NB4 (cell line): ENCODE measurements at regions not wholly inside any gene's neighbourhood (a gene's known extent, or its start where the extent isn't known, plus 50 kb on each side); places are given as distances from the start of the nearest gene placed in this dataset.

Experiments
- MYC ChIP-seq: IDR thresholded peaks from 2 replicates; pipeline ENCODE4 v1.6.1; 2011; ENCODE audit warnings: low read depth, low read length
- POLR2A ChIP-seq: IDR thresholded peaks from 2 replicates; pipeline ENCODE4 v1.6.1; 2011; ENCODE audit warnings: mild to moderate bottlenecking; ENCODE audit not compliant: insufficient read length; ENCODE audit errors: extremely low read depth
- TF ChIP-seq, protein P1 (sequence below): IDR thresholded peaks from one replicate; pipeline ENCODE4 v1.5.1; 2012; ENCODE audit warnings: low read depth, low read length
- TF ChIP-seq, protein P2 (sequence below): IDR thresholded peaks from 2 replicates; pipeline ENCODE4 v1.6.1; 2011; ENCODE audit warnings: low read depth, low read length

DNA sequence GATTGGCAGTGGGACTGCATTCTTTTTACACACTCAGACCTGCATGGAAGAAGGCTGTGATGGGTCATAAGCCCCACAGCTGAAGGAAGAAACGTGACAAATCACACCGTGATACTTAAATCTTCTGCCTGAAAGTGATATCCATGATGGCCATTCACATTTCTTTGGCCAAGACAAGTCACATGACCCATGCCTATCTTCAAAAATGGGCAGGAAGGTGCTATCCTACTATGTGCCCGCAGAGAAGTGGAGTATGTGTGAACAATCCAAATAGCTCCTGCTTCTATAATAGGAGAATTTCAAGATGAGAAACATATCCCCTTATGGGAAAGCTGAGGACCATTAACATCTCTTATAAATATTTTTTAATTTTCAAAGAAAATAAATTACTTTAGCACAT, 56.6 kb upstream of the TEAD1 start:
- TF ChIP-seq POLR2A (no peak), MYC (no peak)
- TF ChIP-seq, protein P1, sequence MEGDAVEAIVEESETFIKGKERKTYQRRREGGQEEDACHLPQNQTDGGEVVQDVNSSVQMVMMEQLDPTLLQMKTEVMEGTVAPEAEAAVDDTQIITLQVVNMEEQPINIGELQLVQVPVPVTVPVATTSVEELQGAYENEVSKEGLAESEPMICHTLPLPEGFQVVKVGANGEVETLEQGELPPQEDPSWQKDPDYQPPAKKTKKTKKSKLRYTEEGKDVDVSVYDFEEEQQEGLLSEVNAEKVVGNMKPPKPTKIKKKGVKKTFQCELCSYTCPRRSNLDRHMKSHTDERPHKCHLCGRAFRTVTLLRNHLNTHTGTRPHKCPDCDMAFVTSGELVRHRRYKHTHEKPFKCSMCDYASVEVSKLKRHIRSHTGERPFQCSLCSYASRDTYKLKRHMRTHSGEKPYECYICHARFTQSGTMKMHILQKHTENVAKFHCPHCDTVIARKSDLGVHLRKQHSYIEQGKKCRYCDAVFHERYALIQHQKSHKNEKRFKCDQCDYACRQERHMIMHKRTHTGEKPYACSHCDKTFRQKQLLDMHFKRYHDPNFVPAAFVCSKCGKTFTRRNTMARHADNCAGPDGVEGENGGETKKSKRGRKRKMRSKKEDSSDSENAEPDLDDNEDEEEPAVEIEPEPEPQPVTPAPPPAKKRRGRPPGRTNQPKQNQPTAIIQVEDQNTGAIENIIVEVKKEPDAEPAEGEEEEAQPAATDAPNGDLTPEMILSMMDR = no peak
- TF ChIP-seq, protein P2, sequence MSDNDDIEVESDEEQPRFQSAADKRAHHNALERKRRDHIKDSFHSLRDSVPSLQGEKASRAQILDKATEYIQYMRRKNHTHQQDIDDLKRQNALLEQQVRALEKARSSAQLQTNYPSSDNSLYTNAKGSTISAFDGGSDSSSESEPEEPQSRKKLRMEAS = no peak
